ENCODE measurements at regions not wholly inside any gene's neighbourhood (a gene's known extent, or its start where the extent isn't known, plus 50 kb on each side); places are given as distances from the start of the nearest gene placed in this dataset.
"Not testable (repeated sequence)": the region's sequence is repeated elsewhere in the genome, so short reads cannot be mapped to it uniquely, and the experiment has no call there.

GRCh38 chrX:83749736-83750135 is 111.2 kb upstream of the CYLC1 start:
- H3K4me3 ChIP-seq (replicated peaks in 1 of 2; ENCODE audit: low read depth in 2 of 2, low read length in 2 of 2); DNase-seq (ENCODE audit: low read depth in 2 of 2): not testable (repeated sequence)

GRCh38 chrX:83750451-83750850 is 110.5 kb upstream of the CYLC1 start:
- H3K4me3 ChIP-seq (replicated peaks in 1 of 2; ENCODE audit: low read depth in 2 of 2, low read length in 2 of 2); DNase-seq (ENCODE audit: low read depth in 2 of 2): not testable (repeated sequence)

- peak; percentile 15 for TF ChIP-seq CTCF (IDR thresholded peaks at IDR 0.05; ENCODE audit: low read depth, low read length)
- H3K4me3 ChIP-seq (replicated peaks in 1 of 2; ENCODE audit: low read depth in 2 of 2, low read length in 2 of 2) = no peak overlapping the region
- DNase-seq (ENCODE audit: low read depth in 2 of 2) = peak in 1 of 2 donors; percentile 8
Measured at GRCh38 chrX:83759872-83760271, 101.1 kb upstream of the CYLC1 start.

GRCh38 chrX:83771664-83772063 is 89.3 kb upstream of the CYLC1 start:
- DNase-seq (ENCODE audit: low read depth in 2 of 2) = no peak
- no peak overlapping the region for H3K4me3 ChIP-seq (replicated peaks in 1 of 2; ENCODE audit: low read depth in 2 of 2, low read length in 2 of 2)
- no peak for TF ChIP-seq CTCF (IDR thresholded peaks at IDR 0.05; ENCODE audit: low read depth, low read length)

Measured in cardiac fibroblast (primary cell).